Endothelial cell of umbilical vein (primary cell): ENCODE measurements at regions not wholly inside any gene's neighbourhood (a gene's known extent, or its start where the extent isn't known, plus 50 kb on each side); places are given as distances from the start of the nearest gene placed in this dataset.

Experiments used
- BruUV-seq: library from RNA; stranded (reverse); fragments of 400-500 nt; replicated peaks from 2 replicates; lab custom pipeline; 2021; lab: Mats Ljungman, UMichigan
- CTCF ChIA-PET: fragments of 300-600, 350-600 bp; sonication (Branson Sonifier 250); formaldehyde crosslinking; loops from one replicate; lab custom pipeline; 2021; ENCODE audit warnings: antibody characterized with exemption, inconsistent platforms; lab: Charles Lee
- POLR2A ChIA-PET: fragments of 300-600, 350-600 bp; sonication (Branson Sonifier 250); formaldehyde crosslinking; loops from one replicate; lab custom pipeline; 2021; ENCODE audit warnings: antibody characterized with exemption, inconsistent platforms; lab: Charles Lee
- DNase-seq: peaks from one replicate; pipeline ENCODE4 v3.0.0-alpha.2; 2011; ENCODE audit warnings: low read depth, low spot score
- FAIRE-seq: peaks from 2 replicates; lab custom pipeline; 2011; peaks lifted over from hg19 to GRCh38; lab: Jason Lieb, UNC
- H2AFZ ChIP-seq: 2 replicates; pipeline ENCODE4 v1.6.0; 2012; ENCODE audit warnings: low read depth, low read length, control low read depth, inconsistent platforms
- H3K27ac ChIP-seq: 2 replicates; pipeline ENCODE4 v1.5.1; 2011; ENCODE audit warnings: low read depth, mild to moderate bottlenecking, control low read depth, low read length, moderate library complexity; ENCODE audit not compliant: insufficient read depth
- H3K27me3 ChIP-seq, 2 experiments: 2 replicates each; pipeline versions ENCODE4 v1.6.0 to v1.6.1; 2011; ENCODE audit warnings: low read length in 2 of 2, mixed read lengths in 1 of 2; ENCODE audit not compliant: control insufficient read depth in 2 of 2, insufficient read depth in 2 of 2
- H3K36me3 ChIP-seq, 2 experiments: 2 replicates in 1 of 2; 3 replicates in 1 of 2; pipeline ENCODE4 v1.5.1; 2011; ENCODE audit warnings: low read length in 2 of 2, mild to moderate bottlenecking in 1 of 2, moderate library complexity in 1 of 2; ENCODE audit not compliant: control insufficient read depth in 2 of 2, insufficient read depth in 2 of 2; ENCODE audit errors: extremely low read depth in 1 of 2
- H3K4me1 ChIP-seq: 3 replicates; pipeline ENCODE4 v1.5.1; 2011; ENCODE audit warnings: mild to moderate bottlenecking, low read length; ENCODE audit not compliant: control insufficient read depth, insufficient read depth; ENCODE audit errors: extremely low read depth
- H3K4me2 ChIP-seq: 2 replicates; pipeline ENCODE4 v1.6.1; 2011; ENCODE audit warnings: low read length, control low read depth, mixed read lengths; ENCODE audit not compliant: insufficient read depth
- H3K4me3 ChIP-seq, 3 experiments: fragments of 200-600 bp in 1 of 3; sonication (generic), shearing (Covaris generic) in 1 of 3; replicated peaks in 1 of 3; 2 replicates each; pipeline ENCODE4 v1.5.1; 2011 to 2016; ENCODE audit warnings: control low read depth in 3 of 3, low read length in 3 of 3, mild to moderate bottlenecking in 2 of 3, inconsistent platforms in 1 of 3, low read depth in 1 of 3, moderate library complexity in 1 of 3; ENCODE audit not compliant: insufficient read depth in 1 of 3
- H3K79me2 ChIP-seq: 2 replicates; pipeline ENCODE4 v1.6.0; 2012; ENCODE audit warnings: low read length, inconsistent platforms; ENCODE audit not compliant: control insufficient read depth, insufficient read depth
- H3K9ac ChIP-seq: replicated peaks from 2 replicates; pipeline ENCODE3; 2011; ENCODE audit warnings: low read length, control low read depth; ENCODE audit not compliant: insufficient read depth; ENCODE audit errors: extremely low read depth
- H3K9me1 ChIP-seq: replicated peaks from 3 replicates; pipeline ENCODE4 v1.6.0; 2011; ENCODE audit warnings: mild to moderate bottlenecking, low read length; ENCODE audit not compliant: control insufficient read depth, insufficient read depth; ENCODE audit errors: extremely low read depth
- H3K9me3 ChIP-seq: replicated peaks from 2 replicates; pipeline ENCODE4 v1.5.1; 2012; ENCODE audit warnings: low read length, inconsistent platforms; ENCODE audit not compliant: control insufficient read depth, insufficient read depth
- H4K20me1 ChIP-seq: replicated peaks from 2 replicates; pipeline ENCODE3; 2011; ENCODE audit warnings: mild to moderate bottlenecking, low read length; ENCODE audit not compliant: control insufficient read depth, insufficient read depth; ENCODE audit errors: extremely low read depth
- CTCF ChIP-seq, 2 donors: IDR thresholded peaks; 1 replicate in 1 of 2; 2 replicates in 1 of 2; pipeline ENCODE4 v1.5.1; 2011; ENCODE audit warnings: low read length in 2 of 2, mild to moderate bottlenecking in 2 of 2, moderate library complexity in 2 of 2, control low read depth in 1 of 2, inconsistent platforms in 1 of 2, low read depth in 1 of 2; ENCODE audit not compliant: insufficient read depth in 1 of 2; ENCODE audit errors: extremely low read depth in 1 of 2
- EZH2 ChIP-seq: IDR thresholded peaks from 2 replicates; pipeline ENCODE4 v1.6.1; 2012; ENCODE audit warnings: borderline replicate concordance, low read depth, mild to moderate bottlenecking, moderate library complexity, low read length, inconsistent platforms; ENCODE audit not compliant: severe bottlenecking
- FOS ChIP-seq: IDR thresholded peaks from 2 replicates; pipeline ENCODE4 v1.6.1; 2011; ENCODE audit warnings: mild to moderate bottlenecking, low read length, moderate library complexity, borderline replicate concordance; ENCODE audit not compliant: insufficient read depth
- GATA2 ChIP-seq: IDR thresholded peaks from 2 replicates; pipeline ENCODE4 v1.7.0; 2011; ENCODE audit warnings: low read depth, mild to moderate bottlenecking, moderate library complexity, mixed read lengths, low read length; ENCODE audit not compliant: insufficient read length, insufficient read depth
- JUN ChIP-seq: IDR thresholded peaks from 2 replicates; pipeline ENCODE4 v1.6.1; 2011; ENCODE audit warnings: borderline replicate concordance, low read depth; ENCODE audit not compliant: insufficient read length, insufficient read depth
- MYC ChIP-seq: IDR thresholded peaks from one replicate; pipeline ENCODE4 v1.6.1; 2011; ENCODE audit warnings: mild to moderate bottlenecking, low read depth, low read length
- POLR2A ChIP-seq: IDR thresholded peaks from 2 replicates; pipeline ENCODE4 v1.6.1; 2012; ENCODE audit warnings: low read depth, mild to moderate bottlenecking, control low read depth, low read length
- POLR2AphosphoS5 ChIP-seq: IDR thresholded peaks from 2 replicates; pipeline ENCODE4 v1.6.1; 2012; ENCODE audit warnings: low read depth, mild to moderate bottlenecking, control low read depth, low read length, moderate library complexity; ENCODE audit not compliant: insufficient read depth
- dilution Hi-C: fragments of 300-500 bp; cut with MboI; formaldehyde crosslinking; loops from one replicate; pipeline ENCODE4 v1.15.0; 2019; ENCODE audit warnings: low sequenced_read_pairs; ENCODE audit not compliant: extremely low pct_ligation_motif_present
- intact Hi-C: fragments of 100-400 bp; cut with micrococcal nuclease; formaldehyde crosslinking; loops from one replicate; pipeline ENCODE4 v1.10.0; 2022
- TF ChIP-seq, protein P1 (sequence below): IDR thresholded peaks from 2 replicates; pipeline ENCODE4 v1.6.1; 2011; ENCODE audit not compliant: insufficient read depth, insufficient read length

GRCh38 chr13:72559716-72560115 is 167.7 kb downstream of the MZT1 start:
- intact Hi-C loops, result loop anchor here (5.0 to 10.0 kb wide), 5 partner anchors 695 to 1945 kb away; partner anchors contain the start of gene DACH1

GRCh38 chr13:72556945-72557344 is 170.5 kb downstream of the MZT1 start:
- TF ChIP-seq, protein P1, sequence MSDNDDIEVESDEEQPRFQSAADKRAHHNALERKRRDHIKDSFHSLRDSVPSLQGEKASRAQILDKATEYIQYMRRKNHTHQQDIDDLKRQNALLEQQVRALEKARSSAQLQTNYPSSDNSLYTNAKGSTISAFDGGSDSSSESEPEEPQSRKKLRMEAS, result no peak
- TF ChIP-seq POLR2A (no peak), MYC (no peak), GATA2 (no peak), JUN (no peak), FOS (no peak), CTCF (IDR thresholded peaks at IDR 0.05; ENCODE audit: extremely low read depth in 1 of 2, insufficient read depth in 1 of 2, low read depth in 1 of 2, low read length in 2 of 2) (no peak), POLR2AphosphoS5 (no peak), EZH2 (no peak)
- FAIRE-seq (no peak), DNase-seq (no peak)
- H3K4me2 ChIP-seq, result no peak overlapping the region
- no peak overlapping the region for H3K9ac ChIP-seq
- BruUV-seq, result no TSS peak
- no peaks in the 10 kb centered on the region for H3K9me1 ChIP-seq
- intact Hi-C loops, result no loop called here
- H3K27ac ChIP-seq, result no peak overlapping the region
- no peaks in the 10 kb centered on the region for H3K9me3 ChIP-seq
- no peaks in the 10 kb centered on the region for H3K4me1 ChIP-seq
- no peaks in the 10 kb centered on the region for H3K79me2 ChIP-seq
- H2AFZ ChIP-seq, result no peak overlapping the region
- no peaks in the 10 kb centered on the region for H3K36me3 ChIP-seq
- H4K20me1 ChIP-seq, result no peaks in the 10 kb centered on the region
- POLR2A ChIA-PET, result no interaction called here
- no peak overlapping the region for H3K4me3 ChIP-seq
- CTCF ChIA-PET, result interaction anchor here (2.9 kb wide), 1 partner anchor 10 kb away, joined by 17 read pairs; no protein-coding TSS in a partner anchor
- no peaks in the 10 kb centered on the region for H3K27me3 ChIP-seq
- dilution Hi-C loops, result no loop called here

More at GRCh38 chr13:72559716-72560115, 167.7 kb downstream of the MZT1 start:
- no peaks in the 10 kb centered on the region for H3K27me3 ChIP-seq
- no peaks in the 10 kb centered on the region for H3K9me1 ChIP-seq
- no peak overlapping the region for H3K9ac ChIP-seq
- TF ChIP-seq JUN, result no peak
- TF ChIP-seq POLR2A, result no peak
- TF ChIP-seq MYC, result no peak
- no peak for TF ChIP-seq POLR2AphosphoS5
- ChIA-PET POLR2A (interaction anchor here (0.6 kb wide), 1 partner anchor 14 kb away, joined by 3 read pairs; no protein-coding TSS in a partner anchor), CTCF (no interaction called here)
- H3K4me3 ChIP-seq, result no peak overlapping the region
- H3K36me3 ChIP-seq, result no peaks in the 10 kb centered on the region
- H2AFZ ChIP-seq, result no peak overlapping the region
- H3K79me2 ChIP-seq, result no peaks in the 10 kb centered on the region
- H3K4me1 ChIP-seq, result no peaks in the 10 kb centered on the region
- no peaks in the 10 kb centered on the region for H4K20me1 ChIP-seq
- H3K9me3 ChIP-seq, result no peaks in the 10 kb centered on the region
- DNase-seq, result no peak
- H3K27ac ChIP-seq, result no peak overlapping the region
- no TSS peak for BruUV-seq
- FAIRE-seq, result no peak
- no peak overlapping the region for H3K4me2 ChIP-seq
- dilution Hi-C loops, result no loop called here
